Suppressor macrophage (primary cell): ENCODE measurements at regions not wholly inside any gene's neighbourhood (a gene's known extent, or its start where the extent isn't known, plus 50 kb on each side); places are given as distances from the start of the nearest gene placed in this dataset.

Experiments used
- DNase-seq, 4 experiments: peaks; one replicate each; pipeline ENCODE4 v3.0.0-alpha.2; 2020 to 2022

- DNase-seq, result no peak
These were observed 319.3 kb upstream of the CITED2 start for GRCh38 chr6:139693735-139694134.

- DNase-seq, result no peak
These were observed 315.6 kb upstream of the CITED2 start for GRCh38 chr6:139690007-139690406.

- no peak for DNase-seq
These were observed 312.6 kb upstream of the CITED2 start for GRCh38 chr6:139687055-139687454.

- no peak for DNase-seq
These were observed 311.9 kb upstream of the CITED2 start for GRCh38 chr6:139686308-139686707.

GRCh38 chr6:139685009-139685408, 310.6 kb upstream of the CITED2 start:
- DNase-seq, result no peak

GRCh38 chr6:139680819-139681218, 306.4 kb upstream of the CITED2 start:
- DNase-seq, result no peak

GRCh38 chr6:139679516-139680179, 305.2 kb upstream of the CITED2 start:
- DNase-seq, result peak; percentile 23 to 73 (median 54)

- DNase-seq, result no peak
These were observed 302.3 kb upstream of the CITED2 start for GRCh38 chr6:139676718-139677117.

- DNase-seq, result no peak
These were observed 291.8 kb upstream of the CITED2 start for GRCh38 chr6:139666284-139666683.

GRCh38 chr6:139663996-139664395, 289.5 kb upstream of the CITED2 start:
- no peak for DNase-seq

- no peak for DNase-seq
These were observed 285.3 kb upstream of the CITED2 start for GRCh38 chr6:139659711-139660110.

- no peak for DNase-seq
These were observed 284.7 kb upstream of the CITED2 start for GRCh38 chr6:139659196-139659595.

- DNase-seq, result no peak
These were observed 282.7 kb upstream of the CITED2 start for GRCh38 chr6:139657119-139657518.

GRCh38 chr6:139655783-139656705, 281.6 kb upstream of the CITED2 start:
- no peak for DNase-seq

GRCh38 chr6:139654888-139655782, 280.7 kb upstream of the CITED2 start:
- DNase-seq, result no peak

- no peak for DNase-seq
These were observed 279.9 kb upstream of the CITED2 start for GRCh38 chr6:139654309-139654708.

- DNase-seq, result peak in 3 of 4 experiments; percentile 26 to 47 (median 42)
These were observed 278.7 kb upstream of the CITED2 start for GRCh38 chr6:139653111-139653510.

GRCh38 chr6:139650941-139651340, 276.5 kb upstream of the CITED2 start:
- DNase-seq, result no peak

- peak; percentile 37 to 59 (median 46) for DNase-seq
These were observed 275.3 kb upstream of the CITED2 start for GRCh38 chr6:139649732-139650131.

GRCh38 chr6:139649128-139649527, 274.7 kb upstream of the CITED2 start:
- DNase-seq, result no peak

GRCh38 chr6:139648430-139649000, 274.1 kb upstream of the CITED2 start:
- peak; percentile 47 to 74 (median 65) for DNase-seq

- DNase-seq, result no peak
These were observed 273.4 kb upstream of the CITED2 start for GRCh38 chr6:139647841-139648240.
